GM12892 (cell line): ENCODE measurements at regions not wholly inside any gene's neighbourhood (a gene's known extent, or its start where the extent isn't known, plus 50 kb on each side); places are given as distances from the start of the nearest gene placed in this dataset.

Experiments
- POLR2A ChIP-seq: IDR thresholded peaks from 2 replicates; pipeline ENCODE4 v1.6.1; 2011; ENCODE audit warnings: low read depth, low read length, control low read depth
- POLR2AphosphoS5 ChIP-seq: IDR thresholded peaks from 2 replicates; pipeline ENCODE4 v1.6.1; 2011; ENCODE audit warnings: low read depth, low read length, control low read depth

DNA sequence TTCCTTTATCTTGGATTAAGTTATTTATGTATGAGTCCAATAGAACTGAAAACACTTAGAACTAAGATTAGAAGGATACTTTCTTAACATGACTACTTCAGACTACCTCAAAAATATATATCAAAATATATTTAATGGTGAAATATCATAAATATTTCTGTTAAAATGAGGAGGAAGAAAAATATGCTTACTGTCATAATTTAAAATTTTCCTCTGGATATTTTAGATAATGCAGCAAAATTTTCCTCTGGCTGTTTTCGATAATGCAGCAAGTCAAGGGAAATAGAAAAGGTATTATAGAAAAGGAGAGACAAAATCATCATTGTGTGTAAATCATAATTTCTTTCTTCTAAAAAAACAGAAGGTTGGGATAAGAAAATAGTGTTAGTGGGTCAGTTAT lies 263.3 kb downstream of the HS3ST3A1 start:
- TF ChIP-seq POLR2AphosphoS5 (no peak), POLR2A (no peak)
